Panc1 (cell line): ENCODE measurements at regions not wholly inside any gene's neighbourhood (a gene's known extent, or its start where the extent isn't known, plus 50 kb on each side); places are given as distances from the start of the nearest gene placed in this dataset.

Source experiments
- POLR2AphosphoS5 ChIP-seq: IDR thresholded peaks from 2 replicates; pipeline ENCODE4 v1.6.1; 2012; ENCODE audit warnings: mild to moderate bottlenecking, low read depth, low read length, moderate library complexity
- TF ChIP-seq, protein P1 (sequence below): fragments of 450-650 bp; IDR thresholded peaks from 2 replicates; pipeline ENCODE4 v1.5.1; 2017; ENCODE audit warnings: mild to moderate bottlenecking

DNA sequence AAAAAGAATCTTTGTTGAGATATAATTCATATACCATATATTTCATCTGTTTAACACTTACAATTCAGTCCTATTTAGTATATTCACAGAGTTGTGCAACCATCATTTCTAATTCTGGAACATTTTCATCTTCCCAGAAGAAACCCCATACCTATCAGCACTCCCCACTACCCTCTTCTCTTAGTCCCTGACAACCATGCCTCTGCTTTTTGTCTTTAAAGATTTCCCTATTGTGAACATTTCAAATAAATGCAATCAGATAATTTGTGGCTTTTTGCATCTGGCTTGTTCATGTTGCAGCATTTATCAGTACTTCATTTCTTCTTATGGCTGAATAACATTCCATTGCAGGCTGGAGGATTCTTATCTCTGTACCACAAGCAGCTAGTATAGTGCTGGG, 305.9 kb upstream of the MEX3C start:
- TF ChIP-seq, protein P1, sequence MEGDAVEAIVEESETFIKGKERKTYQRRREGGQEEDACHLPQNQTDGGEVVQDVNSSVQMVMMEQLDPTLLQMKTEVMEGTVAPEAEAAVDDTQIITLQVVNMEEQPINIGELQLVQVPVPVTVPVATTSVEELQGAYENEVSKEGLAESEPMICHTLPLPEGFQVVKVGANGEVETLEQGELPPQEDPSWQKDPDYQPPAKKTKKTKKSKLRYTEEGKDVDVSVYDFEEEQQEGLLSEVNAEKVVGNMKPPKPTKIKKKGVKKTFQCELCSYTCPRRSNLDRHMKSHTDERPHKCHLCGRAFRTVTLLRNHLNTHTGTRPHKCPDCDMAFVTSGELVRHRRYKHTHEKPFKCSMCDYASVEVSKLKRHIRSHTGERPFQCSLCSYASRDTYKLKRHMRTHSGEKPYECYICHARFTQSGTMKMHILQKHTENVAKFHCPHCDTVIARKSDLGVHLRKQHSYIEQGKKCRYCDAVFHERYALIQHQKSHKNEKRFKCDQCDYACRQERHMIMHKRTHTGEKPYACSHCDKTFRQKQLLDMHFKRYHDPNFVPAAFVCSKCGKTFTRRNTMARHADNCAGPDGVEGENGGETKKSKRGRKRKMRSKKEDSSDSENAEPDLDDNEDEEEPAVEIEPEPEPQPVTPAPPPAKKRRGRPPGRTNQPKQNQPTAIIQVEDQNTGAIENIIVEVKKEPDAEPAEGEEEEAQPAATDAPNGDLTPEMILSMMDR, result no peak
- no peak for TF ChIP-seq POLR2AphosphoS5
